Vagina (tissue), 2 donors: ENCODE measurements at regions not wholly inside any gene's neighbourhood (a gene's known extent, or its start where the extent isn't known, plus 50 kb on each side); places are given as distances from the start of the nearest gene placed in this dataset.

Experiments
- CTCF ChIP-seq, 3 experiments: fragments of 450-650 bp in 2 of 3; fragments of 200-600 bp in 1 of 3; sonication (generic) in 1 of 3; IDR thresholded peaks; one replicate each; pipeline ENCODE4 v1.5.1; 2017 to 2019; ENCODE audit warnings: antibody characterized with exemption in 3 of 3, mild to moderate bottlenecking in 2 of 3, moderate library complexity in 2 of 3
- POLR2A ChIP-seq, 2 donors: fragments of 450-650 bp; IDR thresholded peaks; one replicate each; pipeline ENCODE4 v1.6.1; 2017; ENCODE audit warnings: antibody characterized with exemption in 2 of 2, mild to moderate bottlenecking in 2 of 2, moderate library complexity in 2 of 2

DNA sequence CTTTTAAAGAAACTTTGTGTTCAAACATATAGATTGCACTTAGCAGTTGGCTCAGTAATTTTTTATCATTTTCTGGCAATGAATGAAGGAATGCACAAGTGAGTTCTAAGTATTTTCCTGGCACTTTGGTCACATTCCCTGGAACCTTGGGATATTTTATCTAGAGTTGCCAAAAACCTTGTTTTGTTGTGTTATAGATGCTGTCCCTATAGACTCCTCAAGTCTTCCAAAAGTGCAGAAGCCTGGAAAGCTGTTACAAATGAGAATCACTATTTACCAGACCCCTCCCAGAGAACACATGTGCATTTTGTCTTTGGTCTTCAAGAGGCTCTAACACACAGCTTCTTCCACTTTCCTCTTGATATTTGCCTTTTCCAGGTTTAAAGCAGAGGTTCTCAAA lies 108.3 kb downstream of the RND3 start:
- TF ChIP-seq CTCF (IDR thresholded peaks at IDR 0.05) (no peak), POLR2A (IDR thresholded peaks at IDR 0.05) (no peak)
